Hepatocyte (in vitro differentiated cells): ENCODE measurements at regions not wholly inside any gene's neighbourhood (a gene's known extent, or its start where the extent isn't known, plus 50 kb on each side); places are given as distances from the start of the nearest gene placed in this dataset.

Experiments
- DNase-seq: peaks from one replicate; pipeline ENCODE4 v3.0.0-alpha.2; 2016; ENCODE audit warnings: low spot score
- H2AFZ ChIP-seq: fragments of 200-600 bp; sonication (generic); 2 replicates; pipeline ENCODE4 v1.6.0; 2016; ENCODE audit warnings: antibody characterized with exemption, mild to moderate bottlenecking
- H3K27ac ChIP-seq: fragments of 200-600 bp; sonication (generic); 2 replicates; pipeline ENCODE4 v1.5.1; 2016; ENCODE audit warnings: mild to moderate bottlenecking
- H3K27me3 ChIP-seq: fragments of 200-600 bp; sonication (generic); 2 replicates; pipeline ENCODE4 v1.6.1; 2016
- H3K36me3 ChIP-seq: fragments of 200-600 bp; sonication (generic); replicated peaks from 2 replicates; pipeline ENCODE4 v1.5.1; 2016; ENCODE audit warnings: low read depth; ENCODE audit not compliant: insufficient read depth
- H3K4me1 ChIP-seq: fragments of 200-600 bp; sonication (generic); 2 replicates; pipeline ENCODE4 v1.5.1; 2016; ENCODE audit warnings: mild to moderate bottlenecking, moderate library complexity; ENCODE audit not compliant: insufficient read depth
- H3K4me2 ChIP-seq: fragments of 200-600 bp; sonication (generic); 2 replicates; pipeline ENCODE4 v1.6.0; 2016
- H3K4me3 ChIP-seq: fragments of 200-600 bp; sonication (generic); 2 replicates; pipeline ENCODE4 v1.5.1; 2016; ENCODE audit warnings: mild to moderate bottlenecking
- H3K79me2 ChIP-seq: fragments of 200-600 bp; sonication (generic); 2 replicates; pipeline ENCODE4 v1.6.0; 2017; ENCODE audit warnings: mild to moderate bottlenecking
- H3K9me2 ChIP-seq: fragments of 200-600 bp; sonication (generic); replicated peaks from 2 replicates; pipeline ENCODE4 v1.6.0; 2017; ENCODE audit warnings: mild to moderate bottlenecking; ENCODE audit not compliant: insufficient read depth
- H3K9me3 ChIP-seq: fragments of 200-600 bp; sonication (generic); 2 replicates; pipeline ENCODE4 v1.5.1; 2016; ENCODE audit warnings: low read depth, mild to moderate bottlenecking
- H4K20me1 ChIP-seq: fragments of 200-600 bp; sonication (generic); 2 replicates; pipeline ENCODE4 v1.6.0; 2016; ENCODE audit warnings: mild to moderate bottlenecking; ENCODE audit not compliant: insufficient read depth, poor library complexity, severe bottlenecking
- CTCF ChIP-seq: fragments of 200-600 bp; sonication (generic); IDR thresholded peaks from 2 replicates; pipeline ENCODE4 v1.5.1; 2016; ENCODE audit warnings: antibody characterized with exemption, mild to moderate bottlenecking; ENCODE audit not compliant: poor library complexity
- EZH2 ChIP-seq: fragments of 200-600 bp; sonication (generic); IDR thresholded peaks from 2 replicates; pipeline ENCODE4 v1.6.1; 2016; ENCODE audit warnings: antibody characterized with exemption, mild to moderate bottlenecking, borderline replicate concordance
- EZH2phosphoT487 ChIP-seq: fragments of 200-600 bp; sonication (generic); IDR thresholded peaks from one replicate; pipeline ENCODE4 v1.6.1; 2018; ENCODE audit warnings: antibody characterized with exemption, mild to moderate bottlenecking, low read depth, moderate library complexity; ENCODE audit not compliant: unreplicated experiment, severe bottlenecking
- WGBS: methylation state at CpG from one replicate; pipeline ENCODE4 v1.1.6; 2016; ENCODE audit warnings: low lambda C conversion rate; ENCODE audit errors: missing lambda C conversion rate; 5-methylcytosine and 5-hydroxymethylcytosine counted together

GRCh38 chr3:161682715-161683114 lies 186.1 kb downstream of the OTOL1 start:
- H3K4me1 ChIP-seq: no peaks in the 10 kb centered on the region
- no peak overlapping the region for H3K4me3 ChIP-seq
- H4K20me1 ChIP-seq: no peaks in the 10 kb centered on the region
- H3K27me3 ChIP-seq: no peaks in the 10 kb centered on the region
- DNase-seq: no peak
- WGBS: 75% methylated on average over 2 of the region's 2 CpGs
- H3K4me2 ChIP-seq: no peak overlapping the region
- H3K9me3 ChIP-seq: no peaks in the 10 kb centered on the region
- H3K36me3 ChIP-seq: no peaks in the 10 kb centered on the region
- H2AFZ ChIP-seq: no peak overlapping the region
- H3K27ac ChIP-seq: no peak overlapping the region
- H3K9me2 ChIP-seq: no peaks in the 10 kb centered on the region
- TF ChIP-seq EZH2phosphoT487 (no peak), EZH2 (no peak), CTCF (no peak)
- H3K79me2 ChIP-seq: no peaks in the 10 kb centered on the region

- Histone ChIP-seq H3K4me3 (no peak overlapping the region), H3K4me1 (no peaks in the 10 kb centered on the region), H4K20me1 (no peaks in the 10 kb centered on the region), H3K79me2 (no peaks in the 10 kb centered on the region), H3K36me3 (no peaks in the 10 kb centered on the region), H3K27ac (no peak overlapping the region), H2AFZ (no peak overlapping the region), H3K27me3 (no peaks in the 10 kb centered on the region), H3K4me2 (no peak overlapping the region), H3K9me2 (no peaks in the 10 kb centered on the region), H3K9me3 (no peaks in the 10 kb centered on the region)
- 58% methylated on average over 5 of the region's 5 CpGs for WGBS
- no peak for DNase-seq
- TF ChIP-seq EZH2phosphoT487 (no peak), CTCF (no peak), EZH2 (no peak)
Observed at GRCh38 chr3:161689584-161690298, 193.1 kb downstream of the OTOL1 start.

GRCh38 chr3:161690299-161690620 lies 193.7 kb downstream of the OTOL1 start:
- no peaks in the 10 kb centered on the region for H4K20me1 ChIP-seq
- H3K27ac ChIP-seq: no peak overlapping the region
- no peaks in the 10 kb centered on the region for H3K36me3 ChIP-seq
- no peaks in the 10 kb centered on the region for H3K9me2 ChIP-seq
- H2AFZ ChIP-seq: no peak overlapping the region
- H3K79me2 ChIP-seq: no peaks in the 10 kb centered on the region
- H3K27me3 ChIP-seq: no peaks in the 10 kb centered on the region
- 74% methylated on average over 3 of the region's 3 CpGs for WGBS
- H3K4me3 ChIP-seq: no peak overlapping the region
- TF ChIP-seq EZH2 (no peak), CTCF (no peak), EZH2phosphoT487 (no peak)
- no peak for DNase-seq
- no peak overlapping the region for H3K4me2 ChIP-seq
- H3K4me1 ChIP-seq: no peaks in the 10 kb centered on the region
- H3K9me3 ChIP-seq: no peaks in the 10 kb centered on the region
